Skeletal muscle tissue (tissue), 3 donors: ENCODE measurements at regions not wholly inside any gene's neighbourhood (a gene's known extent, or its start where the extent isn't known, plus 50 kb on each side); places are given as distances from the start of the nearest gene placed in this dataset.
"Not testable (repeated sequence)": the region's sequence is repeated elsewhere in the genome, so short reads cannot be mapped to it uniquely, and the experiment has no call there.

ENCODE experiments used
- H3K27ac ChIP-seq: one replicate; pipeline ENCODE4 v1.7.0; 2013; ENCODE audit warnings: mild to moderate bottlenecking, low read depth, low read length, inconsistent platforms
- H3K27me3 ChIP-seq, 3 donors: one replicate each; pipeline ENCODE4 v1.7.0; 2013; ENCODE audit warnings: low read length in 3 of 3; ENCODE audit not compliant: control insufficient read depth in 3 of 3, insufficient read depth in 3 of 3
- H3K36me3 ChIP-seq, 3 donors: one replicate each; pipeline ENCODE4 v1.7.0; 2013; ENCODE audit warnings: low read length in 3 of 3; ENCODE audit not compliant: control insufficient read depth in 3 of 3, insufficient read depth in 3 of 3
- H3K4me1 ChIP-seq, 3 donors: one replicate each; pipeline ENCODE4 v1.7.0; 2013; ENCODE audit warnings: low read length in 3 of 3, mild to moderate bottlenecking in 3 of 3; ENCODE audit not compliant: control insufficient read depth in 3 of 3, insufficient read depth in 3 of 3
- H3K4me3 ChIP-seq, 3 donors: one replicate each; pipeline ENCODE4 v1.7.0; 2013; ENCODE audit warnings: low read length in 3 of 3
- H3K9ac ChIP-seq, 3 donors: one replicate each; pipeline ENCODE4 v1.7.0; 2013; ENCODE audit warnings: low read length in 3 of 3, mild to moderate bottlenecking in 3 of 3, moderate library complexity in 2 of 3, low read depth in 1 of 3
- H3K9me3 ChIP-seq, 3 donors: one replicate each; pipeline ENCODE4 v1.7.0; 2013; ENCODE audit warnings: low read length in 3 of 3; ENCODE audit not compliant: control insufficient read depth in 3 of 3
- donor health status: Osteomylitis.

GRCh38 chr10:36995806-36996205 is 129.6 kb upstream of the ANKRD30A start:
- not testable (repeated sequence) for H3K9ac ChIP-seq, H3K9me3 ChIP-seq, H3K4me1 ChIP-seq, H3K27ac ChIP-seq, H3K36me3 ChIP-seq, H3K27me3 ChIP-seq, H3K4me3 ChIP-seq

- Histone ChIP-seq H3K27me3 (no peaks in the 10 kb centered on the region), H3K9ac (no peak overlapping the region), H3K4me3 (no peak overlapping the region)
These were observed 130.5 kb upstream of the ANKRD30A start for GRCh38 chr10:36994886-36995285.

GRCh38 chr10:36989233-36989632 is 136.2 kb upstream of the ANKRD30A start:
- H3K36me3 ChIP-seq: no peaks in the 10 kb centered on the region
- H3K27me3 ChIP-seq: no peaks in the 10 kb centered on the region
- H3K4me1 ChIP-seq: no peaks in the 10 kb centered on the region
- peaks cover 0 to 2% (median 0%) of the 10 kb centered on the region in 3 donors for H3K9me3 ChIP-seq
- H3K9ac ChIP-seq: no peak overlapping the region
- H3K27ac ChIP-seq: no peak overlapping the region
- no peak overlapping the region for H3K4me3 ChIP-seq

More at GRCh38 chr10:36994886-36995285, 130.5 kb upstream of the ANKRD30A start:
- no peaks in the 10 kb centered on the region for H3K4me1 ChIP-seq
- H3K9me3 ChIP-seq: no peaks in the 10 kb centered on the region
- H3K36me3 ChIP-seq: no peaks in the 10 kb centered on the region
- no peak overlapping the region for H3K27ac ChIP-seq

- Histone ChIP-seq H3K27me3 (no peaks in the 10 kb centered on the region), H3K4me1 (no peaks in the 10 kb centered on the region), H3K27ac (no peak overlapping the region), H3K4me3 (no peak overlapping the region), H3K36me3 (no peaks in the 10 kb centered on the region), H3K9ac (no peak overlapping the region), H3K9me3 (peaks cover 0 to 3% (median 0%) of the 10 kb centered on the region in 3 donors)
These were observed 178.8 kb upstream of the ANKRD30A start for GRCh38 chr10:36946598-36946997.

DNA sequence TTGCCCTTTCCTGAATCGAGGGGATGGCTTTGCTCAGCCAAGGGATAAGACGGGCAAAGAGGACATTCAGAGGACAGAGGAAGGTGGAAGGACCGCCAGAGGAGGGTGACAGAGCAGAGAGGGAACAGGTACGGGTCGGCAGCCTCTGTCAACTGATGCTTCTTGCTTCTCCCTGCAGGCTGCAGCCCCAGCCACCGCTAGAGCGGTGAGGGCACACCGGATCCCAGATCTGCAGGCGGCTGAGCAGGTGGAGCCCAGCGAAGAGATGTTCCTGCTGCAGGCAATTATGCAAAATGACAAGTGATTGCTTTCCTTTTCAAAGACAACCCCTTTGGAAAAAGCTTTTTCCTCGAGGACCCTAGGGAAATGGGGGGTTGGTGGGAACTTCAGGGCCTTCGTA is 181.9 kb upstream of the ANKRD30A start:
- H3K9me3 ChIP-seq: peaks cover 0 to 3% (median 0%) of the 10 kb centered on the region in 3 donors
- no peak overlapping the region for H3K27ac ChIP-seq
- no peaks in the 10 kb centered on the region for H3K36me3 ChIP-seq
- no peak overlapping the region for H3K4me3 ChIP-seq
- no peaks in the 10 kb centered on the region for H3K27me3 ChIP-seq
- H3K4me1 ChIP-seq: no peaks in the 10 kb centered on the region
- H3K9ac ChIP-seq: no peak overlapping the region

DNA sequence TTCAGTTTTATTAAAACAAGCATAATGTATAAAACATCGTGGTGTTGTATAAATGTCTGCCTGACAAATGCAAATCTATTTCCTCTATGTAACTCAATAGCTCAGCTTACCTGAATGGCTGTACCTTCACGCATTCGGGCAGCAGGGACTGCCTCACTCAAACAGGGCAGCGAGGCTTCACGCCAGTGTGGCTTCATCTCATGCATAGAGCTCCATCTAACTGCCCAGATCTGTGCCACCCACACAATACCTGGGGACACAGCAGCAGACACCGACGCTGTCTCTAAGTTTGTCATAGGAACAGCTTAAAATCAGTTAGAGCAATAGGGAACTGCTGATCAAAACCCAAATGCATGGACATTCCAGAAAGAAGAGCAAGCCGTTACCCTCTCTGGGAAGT is 182.8 kb upstream of the ANKRD30A start:
- H3K4me1 ChIP-seq: no peaks in the 10 kb centered on the region
- H3K9ac ChIP-seq: no peak overlapping the region
- peaks cover 0 to 3% (median 0%) of the 10 kb centered on the region in 3 donors for H3K9me3 ChIP-seq
- H3K27me3 ChIP-seq: no peaks in the 10 kb centered on the region
- no peak overlapping the region for H3K27ac ChIP-seq
- H3K36me3 ChIP-seq: no peaks in the 10 kb centered on the region
- H3K4me3 ChIP-seq: no peak overlapping the region

DNA sequence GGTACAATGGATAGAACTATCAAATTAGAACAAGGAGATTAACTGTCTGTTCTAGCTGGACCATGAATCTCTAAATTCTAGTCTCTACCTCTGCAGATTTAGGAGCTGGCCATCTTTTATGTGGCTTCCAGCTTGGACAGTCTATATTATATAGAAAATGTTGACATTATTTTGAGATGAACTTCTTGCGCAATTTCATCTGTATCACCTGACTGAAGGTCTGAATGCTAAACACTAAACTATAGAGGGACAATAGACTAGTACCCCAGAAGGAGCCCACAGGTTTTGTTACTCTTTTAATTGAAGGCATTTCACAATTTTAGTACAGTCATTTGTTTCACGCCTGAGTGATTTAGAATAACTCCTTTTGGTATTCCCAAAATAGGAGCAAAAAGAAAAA is 222.4 kb upstream of the ANKRD30A start:
- no peak overlapping the region for H3K27ac ChIP-seq
- H3K27me3 ChIP-seq: no peaks in the 10 kb centered on the region
- no peaks in the 10 kb centered on the region for H3K9me3 ChIP-seq
- H3K9ac ChIP-seq: no peak overlapping the region
- no peaks in the 10 kb centered on the region for H3K36me3 ChIP-seq
- H3K4me1 ChIP-seq: no peaks in the 10 kb centered on the region
- H3K4me3 ChIP-seq: no peak overlapping the region

GRCh38 chr10:36899652-36900051 is 225.7 kb upstream of the ANKRD30A start:
- H3K4me1 ChIP-seq: no peaks in the 10 kb centered on the region
- no peaks in the 10 kb centered on the region for H3K9me3 ChIP-seq
- H3K9ac ChIP-seq: no peak overlapping the region
- H3K4me3 ChIP-seq: no peak overlapping the region
- no peaks in the 10 kb centered on the region for H3K27me3 ChIP-seq
- H3K36me3 ChIP-seq: no peaks in the 10 kb centered on the region
- no peak overlapping the region for H3K27ac ChIP-seq

- H3K4me1 ChIP-seq: no peaks in the 10 kb centered on the region
- H3K4me3 ChIP-seq: no peak overlapping the region
- no peaks in the 10 kb centered on the region for H3K36me3 ChIP-seq
- H3K27me3 ChIP-seq: no peaks in the 10 kb centered on the region
- H3K27ac ChIP-seq: no peak overlapping the region
- no peaks in the 10 kb centered on the region for H3K9me3 ChIP-seq
- H3K9ac ChIP-seq: no peak overlapping the region
These were observed 236.3 kb upstream of the ANKRD30A start for GRCh38 chr10:36888925-36889573.

GRCh38 chr10:36886303-36886891 is 239.0 kb upstream of the ANKRD30A start:
- Histone ChIP-seq H3K27me3 (no peaks in the 10 kb centered on the region), H3K36me3 (no peaks in the 10 kb centered on the region), H3K4me1 (no peaks in the 10 kb centered on the region), H3K4me3 (no peak overlapping the region), H3K9me3 (no peaks in the 10 kb centered on the region), H3K9ac (no peak overlapping the region), H3K27ac (no peak overlapping the region)
